PFSK-1 (cell line): ENCODE measurements at regions not wholly inside any gene's neighbourhood (a gene's known extent, or its start where the extent isn't known, plus 50 kb on each side); places are given as distances from the start of the nearest gene placed in this dataset.

Experiments
- FOXP2 ChIP-seq: optimal IDR thresholded peaks from 2 replicates; pipeline ENCODE3; 2011; ENCODE audit warnings: borderline replicate concordance, control low read depth, inconsistent platforms; ENCODE audit not compliant: insufficient read depth; ENCODE audit errors: extremely low read length, extremely low read depth
- POLR2AphosphoS5 ChIP-seq: IDR thresholded peaks from 2 replicates; pipeline ENCODE4 v1.6.1; 2012; ENCODE audit warnings: low read depth, mild to moderate bottlenecking, control low read depth, low read length, moderate library complexity
- REST ChIP-seq, 2 experiments: IDR thresholded peaks; 2 replicates each; pipeline versions ENCODE4 v1.6.1 to v1.8.0; 2011 to 2012; ENCODE audit warnings: low read depth in 2 of 2, low read length in 2 of 2, control low read depth in 1 of 2, inconsistent platforms in 1 of 2, mild to moderate bottlenecking in 1 of 2, moderate library complexity in 1 of 2; ENCODE audit not compliant: insufficient read depth in 1 of 2
- SIN3A ChIP-seq: IDR thresholded peaks from 2 replicates; pipeline ENCODE4 v1.6.1; 2012; ENCODE audit warnings: mild to moderate bottlenecking, low read length, moderate library complexity, borderline replicate concordance; ENCODE audit not compliant: insufficient read depth
- TAF1 ChIP-seq: IDR thresholded peaks from 2 replicates; pipeline ENCODE4 v1.6.1; 2012; ENCODE audit warnings: low read length, control low read depth, borderline replicate concordance; ENCODE audit not compliant: insufficient read depth

GRCh38 chr7:152516216-152516615 is 80.4 kb upstream of the KMT2C start:
- TF ChIP-seq POLR2AphosphoS5 (no peak), REST (IDR thresholded peaks at IDR 0.05; ENCODE audit: insufficient read depth in 1 of 2, low read depth in 2 of 2, low read length in 2 of 2) (no peak), SIN3A (no peak), TAF1 (no peak), FOXP2 (no peak)

GRCh38 chr7:152514771-152515105 is 78.9 kb upstream of the KMT2C start:
- TF ChIP-seq SIN3A: no peak
- no peak for TF ChIP-seq REST (IDR thresholded peaks at IDR 0.05; ENCODE audit: insufficient read depth in 1 of 2, low read depth in 2 of 2, low read length in 2 of 2)
- no peak for TF ChIP-seq POLR2AphosphoS5
- TF ChIP-seq TAF1: no peak
- no peak for TF ChIP-seq FOXP2

GRCh38 chr7:152513861-152514770 is 78.3 kb upstream of the KMT2C start:
- no peak for TF ChIP-seq TAF1
- TF ChIP-seq FOXP2: no peak
- TF ChIP-seq POLR2AphosphoS5: no peak
- no peak for TF ChIP-seq SIN3A
- TF ChIP-seq REST (IDR thresholded peaks at IDR 0.05; ENCODE audit: insufficient read depth in 1 of 2, low read depth in 2 of 2, low read length in 2 of 2): no peak

- no peak for TF ChIP-seq SIN3A
- no peak for TF ChIP-seq REST (IDR thresholded peaks at IDR 0.05; ENCODE audit: insufficient read depth in 1 of 2, low read depth in 2 of 2, low read length in 2 of 2)
- no peak for TF ChIP-seq FOXP2
- no peak for TF ChIP-seq TAF1
- no peak for TF ChIP-seq POLR2AphosphoS5
Measured at GRCh38 chr7:152512706-152513105, 76.9 kb upstream of the KMT2C start.
